HG02642 (cell line): ENCODE measurements at regions not wholly inside any gene's neighbourhood (a gene's known extent, or its start where the extent isn't known, plus 50 kb on each side); places are given as distances from the start of the nearest gene placed in this dataset.

Experiments used
- ATAC-seq: cut with Tn5 transposase; IDR thresholded peaks from one replicate; pipeline ENCODE4 v1.9.1; 2021; ENCODE audit warnings: mild to moderate bottlenecking; ENCODE audit not compliant: unreplicated experiment, poor library complexity

DNA sequence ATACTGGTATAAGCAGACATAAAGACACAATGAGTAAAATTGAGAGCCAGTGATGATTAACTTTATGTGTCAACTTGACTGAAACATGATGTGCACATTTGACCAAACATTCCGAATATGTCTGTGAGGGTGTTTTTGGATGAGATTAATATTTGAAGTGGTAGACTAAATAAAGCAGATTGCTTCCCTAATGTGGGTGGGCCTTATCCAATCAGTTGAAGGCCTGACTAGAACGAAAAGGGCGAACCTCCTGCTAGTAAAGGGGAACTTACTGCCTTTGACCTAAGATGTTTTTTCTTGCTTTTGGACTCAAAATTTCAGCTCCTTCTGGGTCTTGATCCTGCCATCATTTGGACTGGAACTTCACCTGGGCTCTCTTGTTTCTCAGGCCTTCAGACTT is 1387.7 kb upstream of the CDH6 start:
- no peak for ATAC-seq

DNA sequence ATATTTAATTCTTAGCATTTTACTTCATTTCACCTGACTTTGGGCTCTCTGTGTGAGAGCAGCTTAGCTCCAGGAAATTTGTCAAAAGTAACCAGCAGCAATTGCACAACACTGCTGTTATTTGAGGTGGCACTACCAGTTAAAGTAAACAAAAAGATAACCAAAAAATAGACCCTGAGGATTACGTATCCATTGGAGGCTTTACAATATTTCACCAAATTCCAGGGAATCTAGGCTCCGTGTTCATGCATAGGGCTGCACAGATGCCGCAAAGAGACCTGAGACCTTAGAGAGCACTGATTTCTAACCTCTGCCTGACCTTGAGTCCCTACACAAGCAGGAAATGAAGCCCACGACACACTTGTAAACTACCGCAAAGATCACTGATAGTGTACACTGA is 1392.7 kb upstream of the CDH6 start:
- ATAC-seq: no peak

DNA sequence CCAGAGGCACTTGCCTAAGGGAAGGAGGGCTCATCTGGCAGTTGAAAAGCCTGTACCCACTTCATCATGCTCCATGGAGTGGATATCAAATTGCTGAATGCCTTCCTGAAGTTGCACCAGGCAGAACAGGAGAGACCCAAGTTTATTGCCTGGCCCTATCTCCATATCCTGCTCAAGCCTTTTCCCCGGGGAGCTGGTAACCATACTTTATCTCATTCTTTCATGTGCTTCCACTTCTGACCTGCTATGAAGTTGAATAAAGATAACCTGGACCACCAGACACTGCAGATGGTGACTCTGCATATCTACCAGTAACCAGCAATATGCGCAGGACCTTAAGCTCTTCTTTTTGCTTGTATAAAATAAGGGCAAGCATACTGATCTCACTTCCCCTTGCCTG is 1397.5 kb upstream of the CDH6 start:
- ATAC-seq: no peak

- no peak for ATAC-seq
These were observed 1398.3 kb upstream of the CDH6 start for GRCh38 chr5:29795096-29795652.

DNA sequence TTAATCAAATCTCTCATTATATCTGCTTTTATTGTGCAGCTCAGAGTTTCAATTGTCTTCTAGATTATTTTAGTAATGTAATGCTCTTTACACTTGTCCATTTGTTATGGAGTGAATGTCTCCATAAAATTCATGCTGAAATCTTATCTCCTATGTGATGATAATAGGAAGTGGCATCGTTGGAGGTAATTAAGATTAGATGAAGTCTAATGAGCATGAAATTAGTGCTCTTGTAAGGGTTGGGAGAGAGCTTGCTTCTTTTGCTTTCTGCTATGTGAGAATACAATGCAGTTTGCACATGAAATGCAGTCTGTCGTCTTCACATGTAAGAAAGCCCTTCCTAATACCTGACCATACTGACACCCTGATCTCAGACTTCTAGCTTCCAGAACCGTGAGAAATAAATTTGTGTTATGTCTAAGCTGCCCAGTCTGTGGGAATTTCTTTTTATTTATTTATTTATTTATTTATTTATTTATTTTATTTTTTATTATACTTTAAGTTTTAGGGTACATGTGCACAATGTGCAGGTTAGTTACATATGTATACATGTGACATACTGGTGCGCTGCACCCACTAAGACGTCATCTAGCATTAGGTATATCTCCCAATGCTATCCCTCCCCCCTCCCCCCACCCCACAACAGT is 1399.2 kb upstream of the CDH6 start:
- ATAC-seq: no peak

DNA sequence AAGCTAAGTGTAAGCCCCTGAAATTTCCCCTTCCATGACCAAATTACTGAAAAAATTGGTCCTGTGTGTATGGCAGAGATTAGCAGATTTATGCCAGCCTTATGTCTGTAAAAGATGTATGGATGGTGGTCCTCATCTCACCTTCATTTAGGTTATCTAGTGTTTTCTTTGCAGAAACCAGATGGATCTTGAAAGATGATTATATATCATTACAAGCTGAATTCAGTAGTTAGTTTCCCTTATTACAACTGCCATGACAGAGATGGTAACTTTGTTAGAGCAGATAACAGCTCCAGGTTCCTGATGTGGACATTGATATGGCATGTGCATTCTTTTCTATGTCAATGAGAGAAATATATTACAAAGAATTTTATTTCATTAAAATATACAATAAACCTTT is 1403.2 kb upstream of the CDH6 start:
- ATAC-seq: no peak

- ATAC-seq: no peak
These were observed 1413.1 kb upstream of the CDH6 start for GRCh38 chr5:29780401-29780800.

DNA sequence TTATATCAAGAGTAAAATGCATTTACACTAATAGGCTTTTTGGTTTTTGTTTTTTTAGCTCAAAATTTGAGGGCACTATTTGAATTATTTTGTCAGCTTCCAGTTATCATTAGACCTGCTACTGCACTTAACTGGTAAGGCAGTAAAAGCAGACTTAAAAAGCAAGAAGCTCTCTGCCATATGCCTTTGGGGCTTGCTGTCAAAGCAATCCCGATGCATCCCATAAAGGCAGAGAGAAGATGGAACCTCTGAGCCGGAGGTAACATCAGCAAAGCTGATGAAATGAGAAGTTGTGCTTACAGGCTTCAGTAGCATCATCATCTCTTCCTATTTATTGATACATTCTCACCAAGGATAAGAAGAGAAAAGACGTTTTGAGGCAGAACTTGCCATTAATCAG is 1414.3 kb upstream of the CDH6 start:
- no peak for ATAC-seq

GRCh38 chr5:29777373-29777772 is 1416.1 kb upstream of the CDH6 start:
- no peak for ATAC-seq

DNA sequence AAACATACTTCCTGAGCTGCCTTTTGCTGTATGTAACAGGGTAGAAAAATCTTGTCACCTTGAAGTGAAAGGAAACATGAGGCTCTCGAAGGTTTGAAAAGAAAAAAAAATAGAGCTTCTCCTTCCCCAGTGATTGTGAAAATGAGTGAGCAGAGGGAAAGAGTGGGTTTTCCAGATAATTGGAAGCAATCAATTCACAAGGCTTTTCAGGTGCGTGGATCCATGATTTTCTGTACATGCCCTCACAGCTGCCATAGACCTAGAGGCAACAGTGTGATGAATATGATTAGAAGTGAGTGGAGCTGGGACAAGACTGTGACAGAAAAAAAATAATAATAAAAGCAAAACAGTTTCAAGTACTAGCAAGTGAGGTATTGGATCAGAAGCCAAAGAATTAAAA is 1422.5 kb upstream of the CDH6 start:
- no peak for ATAC-seq

- no peak for ATAC-seq
These were observed 1424.0 kb upstream of the CDH6 start for GRCh38 chr5:29769474-29769873.

- ATAC-seq: no peak
These were observed 1434.5 kb upstream of the CDH6 start for GRCh38 chr5:29758986-29759421.

- ATAC-seq: no peak
These were observed 1443.0 kb upstream of the CDH6 start for GRCh38 chr5:29750453-29750852.

DNA sequence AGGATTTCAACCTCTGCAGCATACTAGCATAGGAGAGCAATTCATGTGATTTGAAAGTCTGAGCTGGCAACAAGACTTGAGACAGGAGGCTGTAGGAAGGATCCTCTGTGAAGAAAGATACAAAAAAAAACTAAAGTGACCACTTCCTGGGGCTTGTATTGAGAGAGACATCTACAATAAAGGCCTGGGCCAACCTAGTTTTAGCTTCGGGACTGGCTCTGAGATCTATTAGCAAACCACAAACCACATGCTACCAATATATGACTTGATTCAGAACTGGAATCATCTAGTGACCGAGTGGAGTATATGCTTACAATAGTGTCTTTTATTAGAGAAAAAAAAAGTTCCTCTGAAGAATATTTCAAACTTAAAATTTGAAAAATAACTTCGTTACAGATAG is 1448.9 kb upstream of the CDH6 start:
- ATAC-seq: no peak

- no peak for ATAC-seq
These were observed 1472.5 kb upstream of the CDH6 start for GRCh38 chr5:29720954-29721353.

- no peak for ATAC-seq
These were observed 1474.3 kb upstream of the CDH6 start for GRCh38 chr5:29719171-29719570.

- ATAC-seq: no peak
These were observed 1478.3 kb upstream of the CDH6 start for GRCh38 chr5:29715167-29715566.

- ATAC-seq: no peak
These were observed 1490.6 kb upstream of the CDH6 start for GRCh38 chr5:29702875-29703274.

DNA sequence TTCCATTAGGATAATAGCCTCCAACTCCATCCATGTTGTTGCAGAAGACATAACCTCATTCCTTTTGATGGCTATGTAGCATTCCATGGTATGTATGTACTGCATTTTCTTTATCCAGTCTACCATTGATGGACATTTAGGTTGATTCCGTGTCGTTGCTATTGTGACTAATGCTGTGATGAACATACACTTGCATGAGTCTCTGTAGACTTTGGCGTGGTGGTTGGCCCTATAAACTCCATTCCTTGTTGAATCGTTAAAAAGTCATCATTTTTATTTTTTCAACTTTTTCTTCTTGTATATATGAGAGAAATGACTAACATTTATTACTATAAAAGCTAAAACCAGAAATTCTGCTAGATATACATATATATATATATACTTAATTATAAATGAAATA is 1491.9 kb upstream of the CDH6 start:
- no peak for ATAC-seq

- no peak for ATAC-seq
These were observed 1495.6 kb upstream of the CDH6 start for GRCh38 chr5:29697785-29698414.

- ATAC-seq: no peak
These were observed 1496.2 kb upstream of the CDH6 start for GRCh38 chr5:29697278-29697677.

DNA sequence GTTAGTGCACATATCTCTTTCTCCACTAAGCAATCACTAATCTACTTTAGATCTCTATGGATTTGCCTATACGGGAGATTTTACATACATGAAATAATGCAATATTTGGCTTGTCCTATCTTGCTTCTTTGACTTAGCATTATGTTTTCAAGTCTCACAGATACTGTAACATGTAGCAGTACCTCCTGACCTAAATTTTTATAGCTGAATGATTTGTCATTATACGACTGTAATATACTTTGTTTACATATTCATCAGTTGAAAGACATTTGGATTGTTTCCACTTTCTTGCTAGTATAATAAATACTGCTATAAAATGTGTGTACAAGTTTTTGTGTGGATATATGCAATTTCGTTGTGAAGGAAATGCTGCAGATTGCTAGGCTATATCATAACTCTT is 1520.8 kb upstream of the CDH6 start:
- no peak for ATAC-seq
